Upper lobe of left lung (tissue), 6 donors: ENCODE measurements at regions not wholly inside any gene's neighbourhood (a gene's known extent, or its start where the extent isn't known, plus 50 kb on each side); places are given as distances from the start of the nearest gene placed in this dataset.

ENCODE experiments used
- ATAC-seq, 2 donors: fragments of 200-7000 bp; cut with Tn5 transposase; one replicate each; pipeline ENCODE4 v1.9.1; 2022; ENCODE audit warnings: mild to moderate bottlenecking in 2 of 2, moderate library complexity in 2 of 2; ENCODE audit not compliant: low FRiP score in 2 of 2
- DNase-seq, 2 donors: peaks; one replicate each; pipeline ENCODE4 v3.0.0-alpha.2; 2019 to 2020
- H3K27ac ChIP-seq, 4 donors: fragments of 200-600 bp; sonication (generic); one replicate each; pipeline ENCODE4 v1.5.1; 2016 to 2019
- H3K27me3 ChIP-seq, 4 donors: fragments of 200-600 bp; sonication (generic); one replicate each; pipeline ENCODE4 v1.5.1; 2017 to 2019
- H3K36me3 ChIP-seq, 4 donors: fragments of 200-600 bp; sonication (generic); one replicate each; pipeline ENCODE4 v1.5.1; 2016 to 2019
- H3K4me1 ChIP-seq, 4 donors: fragments of 200-600 bp; sonication (generic); one replicate each; pipeline ENCODE4 v1.5.1; 2018 to 2019
- H3K4me3 ChIP-seq, 4 donors: fragments of 200-600 bp; sonication (generic); one replicate each; pipeline ENCODE4 v1.5.1; 2017 to 2019; ENCODE audit warnings: mild to moderate bottlenecking in 2 of 4, moderate library complexity in 1 of 4
- H3K9me3 ChIP-seq, 4 donors: fragments of 200-600 bp; sonication (generic); one replicate each; pipeline ENCODE4 v1.5.1; 2018 to 2019
- CTCF ChIP-seq, 6 experiments: fragments of 450-650 bp in 4 of 6; fragments of 200-600 bp in 2 of 6; sonication (generic) in 2 of 6; IDR thresholded peaks; one replicate each; pipeline ENCODE4 v1.5.1; 2016 to 2019; ENCODE audit warnings: antibody characterized with exemption in 6 of 6
- EP300 ChIP-seq, 4 donors: sonication (generic); formaldehyde crosslinking; IDR thresholded peaks; one replicate each; pipeline ENCODE4 v1.5.1; 2017; ENCODE audit warnings: antibody characterized with exemption in 4 of 4, control low read depth in 2 of 4
- POLR2A ChIP-seq, 4 donors: fragments of 450-650 bp; IDR thresholded peaks; one replicate each; pipeline ENCODE4 v1.5.1; 2016 to 2017; ENCODE audit warnings: antibody characterized with exemption in 4 of 4, mild to moderate bottlenecking in 2 of 4
- POLR2AphosphoS5 ChIP-seq, 2 donors: sonication (generic); formaldehyde crosslinking; IDR thresholded peaks; one replicate each; pipeline ENCODE4 v1.5.1; 2017; ENCODE audit warnings: antibody characterized with exemption in 2 of 2
- WGBS, 2 donors: methylation state at CpG; one replicate each; pipeline ENCODE4 v1.1.5; 2017 to 2018; 5-methylcytosine and 5-hydroxymethylcytosine counted together
- donor health status: DM: no; HTN: no; CAD: no; lungs with moderate emphysema.
- donor health status: DM: no; HTN: yes; CAD: no; lungs with severe emphysema.

GRCh38 chr17:79262624-79263023, 188.0 kb downstream of the ENGASE start:
- ATAC-seq (no peak), DNase-seq (no peak)
- TF ChIP-seq EP300 (IDR thresholded peaks at IDR 0.05) (no peak), POLR2AphosphoS5 (IDR thresholded peaks at IDR 0.05) (no peak), CTCF (IDR thresholded peaks at IDR 0.05) (no peak), POLR2A (IDR thresholded peaks at IDR 0.05) (no peak)
- Histone ChIP-seq H3K4me1 (no peaks in the 10 kb centered on the region), H3K27ac (no peak overlapping the region), H3K9me3 (no peaks in the 10 kb centered on the region), H3K4me3 (no peak overlapping the region), H3K36me3 (no peaks in the 10 kb centered on the region), H3K27me3 (peaks cover 0 to 11% (median 0%) of the 10 kb centered on the region in 4 donors)
- WGBS, 2 donors = 84% methylated on average over 6 of the region's 6 CpGs; no CpG with 5 or more reads in 1 of the 2 donors

GRCh38 chr17:79261355-79262072, 186.9 kb downstream of the ENGASE start:
- TF ChIP-seq EP300 (IDR thresholded peaks at IDR 0.05) (no peak), CTCF (IDR thresholded peaks at IDR 0.05) (no peak), POLR2AphosphoS5 (IDR thresholded peaks at IDR 0.05) (no peak), POLR2A (IDR thresholded peaks at IDR 0.05) (no peak)
- ATAC-seq (no peak), DNase-seq (no peak)
- H3K36me3 ChIP-seq = no peaks in the 10 kb centered on the region
- H3K4me3 ChIP-seq = no peak overlapping the region
- H3K27ac ChIP-seq = no peak overlapping the region
- H3K4me1 ChIP-seq = no peaks in the 10 kb centered on the region
- peaks cover 0 to 11% (median 0%) of the 10 kb centered on the region in 4 donors for H3K27me3 ChIP-seq
- 48 to 59% methylated on average over 10 to 23 of the region's 23 CpGs for WGBS, 2 donors
- no peaks in the 10 kb centered on the region for H3K9me3 ChIP-seq

GRCh38 chr17:79258843-79259242, 184.2 kb downstream of the ENGASE start:
- peaks cover 0 to 11% (median 0%) of the 10 kb centered on the region in 4 donors for H3K27me3 ChIP-seq
- TF ChIP-seq POLR2AphosphoS5 (IDR thresholded peaks at IDR 0.05) (no peak), CTCF (IDR thresholded peaks at IDR 0.05) (no peak), POLR2A (IDR thresholded peaks at IDR 0.05) (no peak), EP300 (IDR thresholded peaks at IDR 0.05) (no peak)
- H3K36me3 ChIP-seq = no peaks in the 10 kb centered on the region
- H3K4me3 ChIP-seq = no peak overlapping the region
- H3K9me3 ChIP-seq = no peaks in the 10 kb centered on the region
- H3K4me1 ChIP-seq = no peaks in the 10 kb centered on the region
- ATAC-seq (no peak), DNase-seq (no peak)
- 79 to 81% methylated on average over 9 of the region's 9 CpGs for WGBS, 2 donors
- no peak overlapping the region for H3K27ac ChIP-seq

DNA sequence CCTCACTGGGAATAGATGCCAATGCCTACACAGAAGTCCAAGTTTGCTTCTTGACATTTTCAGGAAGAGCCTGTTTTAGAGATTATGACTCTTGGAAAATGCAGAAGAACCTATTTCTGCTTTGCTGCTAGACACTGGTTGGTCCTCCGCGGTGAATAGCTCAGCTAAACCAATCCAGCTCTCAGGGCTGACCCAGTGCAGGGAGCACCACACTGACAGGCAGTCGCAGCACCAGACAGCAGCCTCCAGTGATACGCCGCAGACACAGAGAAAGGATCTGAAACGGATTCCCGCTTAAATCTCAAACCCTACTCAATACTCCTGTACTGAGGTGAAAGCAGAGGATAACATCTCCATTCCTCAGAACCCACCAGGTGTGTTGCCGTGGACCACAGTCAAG, 183.4 kb downstream of the ENGASE start:
- no peaks in the 10 kb centered on the region for H3K36me3 ChIP-seq
- ATAC-seq = no peak
- 74 to 80% methylated on average over 8 of the region's 8 CpGs for WGBS, 2 donors
- no peaks in the 10 kb centered on the region for H3K9me3 ChIP-seq
- H3K27ac ChIP-seq = no peak overlapping the region
- TF ChIP-seq CTCF (IDR thresholded peaks at IDR 0.05) (no peak), EP300 (IDR thresholded peaks at IDR 0.05) (no peak), POLR2AphosphoS5 (IDR thresholded peaks at IDR 0.05) (no peak), POLR2A (IDR thresholded peaks at IDR 0.05) (no peak)
- H3K4me1 ChIP-seq = no peaks in the 10 kb centered on the region
- peaks cover 0 to 11% (median 0%) of the 10 kb centered on the region in 4 donors for H3K27me3 ChIP-seq
- no peak for DNase-seq
- H3K4me3 ChIP-seq = no peak overlapping the region
